Dermis blood vessel endothelial cell (primary cell): ENCODE measurements at regions not wholly inside any gene's neighbourhood (a gene's known extent, or its start where the extent isn't known, plus 50 kb on each side); places are given as distances from the start of the nearest gene placed in this dataset.

Experiments
- DNase-seq: peaks from one replicate; pipeline ENCODE4 v3.0.0; 2010

- DNase-seq, result no peak
Observed at GRCh38 chrX:4844376-4844775, 1130.9 kb upstream of the PRKX start.

- no peak for DNase-seq
Observed at GRCh38 chrX:4841216-4841745, 1127.8 kb upstream of the PRKX start.

DNA sequence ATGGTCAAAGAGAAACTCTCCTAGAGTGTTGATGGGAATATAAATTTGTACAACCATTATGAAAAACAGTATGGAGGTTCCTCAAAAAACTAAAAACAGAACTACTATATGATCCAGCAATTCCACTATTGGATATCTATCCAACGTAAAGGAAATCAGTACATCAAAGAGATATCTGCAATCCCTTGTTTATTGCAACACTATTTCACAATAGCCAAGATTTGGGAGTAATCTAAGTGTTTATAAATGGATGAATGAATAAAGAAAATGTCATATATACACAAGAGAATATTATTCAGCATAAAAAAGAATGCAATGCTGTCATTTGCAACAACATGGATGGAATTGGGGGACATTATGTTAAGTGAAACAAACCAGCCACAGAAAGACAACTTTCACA lies 1118.1 kb upstream of the PRKX start:
- no peak for DNase-seq

DNA sequence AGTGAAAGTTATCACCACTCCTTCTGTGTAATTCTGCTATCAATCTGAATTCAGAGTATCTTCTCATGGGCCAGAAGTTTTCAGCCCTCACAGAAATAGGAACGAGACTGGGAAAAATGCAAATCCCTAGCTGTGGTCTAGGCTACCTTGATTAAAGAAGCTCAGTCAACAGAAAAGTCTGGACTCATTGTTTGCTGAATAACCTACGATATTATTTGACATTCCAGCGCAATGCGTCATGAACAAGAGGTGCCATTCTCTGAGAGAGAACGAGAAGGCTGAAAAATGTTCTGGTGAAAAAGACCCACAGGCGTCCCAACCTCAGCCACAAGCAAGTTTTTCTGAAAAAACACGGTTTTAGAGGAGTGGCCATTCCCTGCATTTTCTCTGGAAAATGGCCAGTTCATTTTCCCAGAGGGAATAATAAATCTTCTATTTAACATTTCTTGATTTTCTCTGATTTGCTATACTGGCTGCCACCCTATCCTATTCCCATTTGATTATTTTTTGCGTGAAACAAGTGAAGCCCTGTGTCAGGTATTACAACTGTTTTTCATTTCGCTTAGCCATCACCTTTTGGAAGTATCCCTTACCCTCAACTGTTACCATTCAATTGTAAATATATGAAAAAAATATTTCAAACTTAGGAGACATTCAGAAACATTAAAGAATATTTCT lies 1117.6 kb upstream of the PRKX start:
- no peak for DNase-seq

DNA sequence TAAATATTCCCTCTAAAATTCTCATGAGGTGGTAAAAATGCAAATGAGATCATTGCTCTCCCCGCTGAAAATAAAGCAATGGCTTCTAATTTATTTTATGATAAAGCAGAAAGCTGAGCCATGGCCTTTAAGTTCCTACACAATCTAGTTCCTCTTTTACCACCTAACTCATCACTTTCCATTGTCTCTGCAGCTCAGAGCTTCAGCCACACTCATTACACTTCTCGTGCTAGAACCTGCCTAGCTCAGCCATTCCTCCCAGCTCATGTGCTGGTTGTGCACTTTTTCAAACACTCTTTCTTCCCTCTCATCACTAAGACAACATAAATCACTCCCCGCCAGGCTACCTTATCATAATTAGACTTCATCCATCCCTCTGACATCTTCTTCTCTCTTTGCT lies 1112.1 kb upstream of the PRKX start:
- no peak for DNase-seq

- no peak for DNase-seq
Observed at GRCh38 chrX:4809571-4809970, 1096.1 kb upstream of the PRKX start.

- no peak for DNase-seq
Observed at GRCh38 chrX:4805502-4805901, 1092.1 kb upstream of the PRKX start.

- DNase-seq, result no peak
Observed at GRCh38 chrX:4800756-4801155, 1087.3 kb upstream of the PRKX start.

DNA sequence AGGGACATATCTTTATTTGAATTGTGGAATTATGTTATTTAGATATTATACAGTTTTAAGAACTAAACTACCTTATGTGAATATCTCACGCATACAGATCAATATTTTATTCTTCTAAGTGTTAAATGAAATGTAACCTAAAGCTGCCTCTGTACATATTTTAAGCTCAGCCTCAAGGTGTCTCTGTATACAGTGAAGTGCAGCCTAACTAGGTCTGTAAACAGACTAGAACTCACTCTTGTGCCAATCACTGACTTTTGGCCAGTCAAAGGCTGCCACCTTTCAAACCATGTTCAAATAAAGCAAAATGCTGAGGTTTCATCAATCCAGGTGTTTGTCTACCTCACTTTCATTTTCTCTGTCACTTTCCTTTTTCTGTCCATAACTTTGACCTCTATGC lies 1074.5 kb upstream of the PRKX start:
- DNase-seq, result no peak

GRCh38 chrX:4764888-4765287 lies 1051.4 kb upstream of the PRKX start:
- DNase-seq, result no peak

DNA sequence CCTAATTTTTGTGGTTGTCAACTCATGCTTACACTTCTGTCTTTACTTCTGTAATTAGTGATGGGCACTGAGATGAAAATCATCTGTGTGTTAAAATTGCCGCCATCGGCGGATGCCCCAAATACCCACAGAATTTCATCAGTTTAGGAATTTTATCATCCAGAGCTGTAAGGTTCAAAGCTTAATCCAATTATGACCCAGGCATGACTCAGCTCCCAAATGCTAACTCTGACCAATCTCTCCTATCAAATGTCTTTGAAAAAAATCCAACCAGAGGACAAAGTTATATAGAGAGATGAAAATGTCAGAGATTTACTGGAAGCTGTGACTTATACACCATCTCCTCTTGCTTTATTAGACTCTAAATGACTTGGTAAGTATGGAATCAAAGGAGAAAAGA lies 1048.7 kb upstream of the PRKX start:
- DNase-seq, result no peak

DNA sequence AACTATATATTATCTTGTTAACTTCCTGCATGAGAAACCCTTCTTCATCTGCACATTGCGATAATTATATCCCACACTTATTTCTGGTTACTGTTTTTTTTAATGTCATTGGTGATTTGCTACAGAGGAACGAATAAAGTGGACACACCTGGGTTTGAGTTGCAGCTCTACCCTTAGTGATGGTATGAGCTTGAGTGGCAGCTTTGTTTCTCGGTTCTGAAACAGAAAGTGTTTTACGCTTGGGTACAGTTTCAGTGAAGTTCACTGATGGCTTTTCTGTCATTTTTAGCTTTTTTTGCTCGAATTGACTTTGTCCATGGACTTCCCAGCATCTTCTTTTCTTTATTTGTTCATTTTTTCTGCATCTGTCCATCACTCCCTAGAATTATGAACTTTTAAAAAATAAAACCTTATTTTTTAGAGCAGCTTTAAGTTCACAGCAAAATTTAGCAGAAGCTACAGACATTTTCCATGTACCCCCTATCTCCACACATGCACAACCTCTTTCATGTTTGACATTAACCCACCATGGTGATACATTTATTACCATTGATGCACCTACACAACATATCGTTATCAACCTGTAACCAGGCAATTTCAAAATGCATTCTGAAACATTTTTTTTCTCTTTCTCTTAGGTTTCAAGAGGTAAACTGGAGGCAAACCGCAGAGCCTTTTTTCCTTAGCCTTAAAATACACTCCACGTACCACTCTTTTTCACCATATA lies 1041.6 kb upstream of the PRKX start:
- no peak for DNase-seq

DNA sequence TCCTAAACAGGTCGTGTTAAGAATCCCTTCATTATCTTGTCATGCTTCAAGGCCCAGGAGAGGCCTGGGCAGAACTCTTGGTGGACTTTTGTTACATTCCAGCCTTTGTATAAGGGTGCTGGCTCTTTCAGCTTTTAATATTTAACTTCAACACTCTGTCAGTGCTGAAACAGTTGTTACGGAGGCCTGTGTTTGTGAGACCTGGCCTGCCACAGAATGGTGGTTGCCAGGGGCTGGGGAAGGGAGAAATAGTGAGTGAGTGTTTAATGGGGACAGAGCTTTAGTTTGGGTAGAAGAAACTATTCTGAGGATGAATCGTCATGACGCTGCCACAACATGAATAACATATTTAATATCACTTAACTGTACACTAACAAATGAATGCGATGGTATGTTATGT lies 1027.6 kb upstream of the PRKX start:
- no peak for DNase-seq

DNA sequence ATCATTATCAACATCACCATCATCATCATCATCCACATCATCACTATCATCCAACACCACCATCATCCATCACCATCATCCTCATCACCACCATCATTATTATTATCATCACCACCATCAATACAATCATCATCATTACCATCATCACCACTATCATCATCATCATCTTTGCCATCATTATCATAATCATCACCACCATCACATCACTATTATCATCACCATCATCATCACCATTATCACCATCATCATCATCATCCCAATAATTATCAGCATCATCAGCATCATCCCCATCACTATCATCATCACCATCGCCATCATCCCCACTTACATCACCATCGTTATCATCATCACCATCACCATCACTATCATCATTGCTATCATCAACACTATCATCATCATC lies 1021.9 kb upstream of the PRKX start:
- no peak for DNase-seq

GRCh38 chrX:4710618-4711433 lies 997.4 kb upstream of the PRKX start:
- DNase-seq, result peak; percentile 10

- no peak for DNase-seq
Observed at GRCh38 chrX:4708970-4709760, 995.7 kb upstream of the PRKX start.

DNA sequence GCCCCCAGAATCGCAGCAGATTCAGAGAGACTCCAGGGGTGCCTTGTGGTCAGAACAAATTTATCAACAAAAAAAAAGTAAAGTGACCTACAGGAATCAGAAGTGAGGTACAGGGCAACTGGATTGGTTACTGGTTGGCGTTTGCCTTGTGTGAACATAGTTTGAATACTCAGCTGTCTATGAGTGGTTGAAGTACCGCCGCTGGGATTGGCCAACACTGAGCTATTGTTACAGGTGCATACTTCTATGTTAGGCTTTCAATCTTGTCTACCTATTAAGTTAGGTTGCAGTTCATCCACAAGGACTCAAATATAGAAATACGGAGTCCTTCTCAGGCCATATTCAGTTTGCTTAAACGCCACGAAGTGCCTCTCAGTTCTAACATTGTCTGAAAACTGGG lies 993.5 kb upstream of the PRKX start:
- no peak for DNase-seq

GRCh38 chrX:4690521-4690920 lies 977.1 kb upstream of the PRKX start:
- no peak for DNase-seq

DNA sequence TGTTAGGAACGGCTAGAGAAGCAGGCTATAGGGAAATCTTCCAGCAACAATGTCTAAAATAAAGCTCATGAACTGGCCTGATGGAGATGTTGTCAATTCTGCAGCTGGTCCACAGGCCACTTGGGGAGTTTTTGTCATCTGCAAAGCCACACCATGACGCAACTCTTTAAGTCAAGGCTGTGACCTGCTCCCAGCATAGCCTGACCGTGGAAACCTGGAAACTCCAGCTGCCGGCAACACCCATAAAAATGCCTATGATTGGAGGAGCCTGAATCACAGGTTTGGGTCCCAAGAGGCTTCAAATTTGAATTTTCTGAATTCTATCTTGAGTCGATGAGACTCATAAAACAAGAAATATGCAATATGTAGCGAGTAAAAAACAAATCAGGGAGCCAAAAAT lies 969.2 kb upstream of the PRKX start:
- no peak for DNase-seq

DNA sequence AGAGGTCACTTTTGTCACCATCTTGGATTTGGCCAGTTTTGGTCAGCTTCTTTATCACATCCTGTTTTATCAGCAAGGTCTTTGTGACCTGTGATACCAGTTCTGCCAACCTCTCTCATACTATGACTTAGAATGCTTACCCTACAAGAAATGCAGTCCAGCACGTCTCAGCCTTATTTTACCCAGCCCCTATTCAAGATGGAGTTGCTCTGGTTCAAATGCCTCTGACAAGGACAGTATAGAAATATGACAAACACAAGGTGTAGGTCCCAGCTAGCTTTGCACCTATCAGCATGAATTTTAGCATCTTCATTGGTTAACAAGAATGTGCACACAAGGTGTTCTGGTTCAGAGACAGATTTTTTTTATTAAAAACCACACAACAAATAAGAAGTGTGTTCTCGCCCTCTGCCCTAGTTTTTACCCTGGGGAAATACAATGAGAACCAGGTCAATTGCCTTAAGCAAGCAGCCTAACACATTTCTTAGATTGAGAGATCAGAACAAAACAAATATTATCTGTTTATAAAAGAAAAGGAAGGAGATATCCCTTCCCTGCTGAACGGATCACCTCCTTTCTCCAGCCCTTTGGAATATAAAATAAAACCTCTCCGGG lies 962.3 kb upstream of the PRKX start:
- no peak for DNase-seq

DNA sequence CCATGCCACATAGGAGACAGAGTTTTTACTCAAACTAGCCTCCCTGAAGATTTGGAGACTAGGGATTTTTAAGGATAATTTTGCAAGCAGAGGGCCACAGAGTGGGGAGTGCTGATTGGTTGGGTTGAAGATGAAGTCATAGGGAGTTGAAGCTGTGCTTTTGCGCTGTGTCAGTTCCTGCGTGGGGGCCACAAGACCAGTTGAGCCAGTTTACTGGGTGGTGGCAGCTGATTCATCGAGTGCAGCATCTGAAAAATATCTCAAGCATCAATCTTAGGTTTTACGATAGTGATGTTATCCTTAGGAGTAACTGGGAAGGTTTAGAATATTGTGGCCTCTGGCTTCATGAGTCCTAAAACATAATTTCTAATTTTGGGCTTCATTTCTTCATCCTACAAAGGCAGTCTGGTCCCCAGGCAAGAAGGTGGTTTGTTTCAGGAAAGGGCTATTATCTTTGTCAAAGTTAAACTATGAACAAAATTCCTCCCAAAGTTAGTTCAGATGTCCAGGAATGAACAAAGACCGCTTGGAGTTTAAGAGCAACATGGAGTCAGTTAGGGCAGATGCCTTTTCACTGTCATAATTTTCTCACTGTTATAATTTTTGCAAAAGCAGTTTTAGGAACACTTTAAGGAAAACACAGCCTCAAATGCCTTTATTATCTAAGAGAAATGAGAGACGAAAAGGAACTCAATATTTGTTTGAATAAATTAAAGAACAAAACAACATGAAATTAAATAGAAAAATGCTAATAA lies 960.8 kb upstream of the PRKX start:
- no peak for DNase-seq

DNA sequence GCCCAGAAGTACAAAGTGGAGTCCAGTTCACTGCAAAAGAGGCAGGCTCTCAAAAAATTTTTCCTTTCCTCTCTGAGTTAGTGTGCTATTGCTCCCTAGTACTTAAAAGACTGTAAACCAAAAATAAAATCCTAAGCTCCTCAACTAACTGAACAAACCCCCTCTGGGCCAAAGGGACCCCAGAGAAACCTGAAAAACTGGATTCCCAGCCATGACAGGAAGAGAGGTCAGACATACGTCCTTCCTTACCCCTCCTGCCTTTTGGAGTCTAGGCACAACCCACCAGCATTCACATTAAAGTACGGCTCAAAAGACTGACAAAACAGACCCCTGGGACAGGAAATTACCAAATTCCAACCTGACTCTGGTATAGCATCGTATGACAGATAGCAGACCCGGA lies 957.9 kb upstream of the PRKX start:
- no peak for DNase-seq
